BLaER1 treated with 17β-estradiol and CSF1 and Interleukin-3, amounts not matched to agents 10 nM and 100 nM (cell line): ENCODE measurements at regions not wholly inside any gene's neighbourhood (a gene's known extent, or its start where the extent isn't known, plus 50 kb on each side); places are given as distances from the start of the nearest gene placed in this dataset.

ENCODE experiments used
- H3K27ac ChIP-seq, 11 experiments: shearing (Covaris generic); formaldehyde crosslinking; 2 replicates each; pipeline ENCODE4 v1.8.1; 2022
- H3K27me3 ChIP-seq, 11 experiments: shearing (Covaris generic); formaldehyde crosslinking; 2 replicates each; pipeline ENCODE4 v1.8.1; 2022
- H3K36me3 ChIP-seq, 11 experiments: shearing (Covaris generic); formaldehyde crosslinking; 2 replicates each; pipeline ENCODE4 v1.8.1; 2022
- H3K4me1 ChIP-seq, 10 experiments: shearing (Covaris generic); formaldehyde crosslinking; 2 replicates each; pipeline ENCODE4 v1.8.1; 2022
- H3K4me2 ChIP-seq, 11 experiments: shearing (Covaris generic); formaldehyde crosslinking; 2 replicates each; pipeline ENCODE4 v1.8.1; 2022
- H3K4me3 ChIP-seq, 10 experiments: shearing (Covaris generic); formaldehyde crosslinking; 2 replicates each; pipeline ENCODE4 v1.8.1; 2022
- H3K9ac ChIP-seq, 11 experiments: shearing (Covaris generic); formaldehyde crosslinking; 2 replicates each; pipeline ENCODE4 v1.8.1; 2022
- H3K9me3 ChIP-seq, 11 experiments: shearing (Covaris generic); formaldehyde crosslinking; replicated peaks in 1 of 11; 2 replicates each; pipeline ENCODE4 v1.8.1; 2022
- H4K20me1 ChIP-seq, 11 experiments: shearing (Covaris generic); formaldehyde crosslinking; 2 replicates each; pipeline ENCODE4 v1.8.1; 2022
- Cebpa-rat ChIP-seq, 11 experiments: shearing (Covaris generic); IDR thresholded peaks; 2 replicates each; pipeline ENCODE4 v1.8.1; 2022

DNA sequence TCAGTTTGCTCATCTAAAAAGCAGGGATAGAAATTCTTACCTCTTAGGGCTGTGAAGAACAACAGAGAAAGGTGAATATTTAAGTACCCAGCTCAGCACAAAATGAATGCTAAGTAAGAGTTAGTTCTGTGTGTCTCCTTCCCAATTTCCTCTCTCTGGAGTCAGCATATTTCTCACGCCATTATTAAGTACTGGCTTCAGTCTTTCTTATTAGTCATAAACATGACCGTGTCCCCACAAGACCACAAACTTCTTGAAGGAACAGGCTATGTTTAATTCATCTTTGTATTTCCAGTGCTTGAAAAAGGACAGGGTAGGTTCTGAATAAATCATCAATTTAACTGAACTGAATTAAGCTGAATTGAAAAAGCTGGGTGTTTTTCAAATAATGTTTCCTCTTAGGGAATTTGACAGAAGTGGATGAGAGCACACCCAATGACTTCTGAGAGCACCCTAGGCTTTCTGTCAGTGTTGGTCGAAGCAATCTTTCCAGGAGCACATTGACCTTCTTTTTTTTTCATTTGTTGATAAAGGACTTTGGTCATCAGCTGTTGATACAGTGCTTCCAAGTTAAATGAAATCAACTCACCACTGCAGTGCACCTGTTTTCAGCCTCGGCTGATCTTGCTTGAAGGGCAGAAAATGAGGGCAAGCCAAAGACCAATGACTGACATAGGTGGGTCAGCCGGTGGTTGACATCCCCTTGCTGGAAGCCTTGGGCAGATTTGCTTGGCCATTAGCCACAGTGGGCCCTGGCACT is 324.6 kb downstream of the MFSD1 start:
- Histone ChIP-seq H3K4me1 (peaks cover 5 to 99% (median 60%) of the 10 kb centered on the region in 10 experiments; a peak in 17 of 20 replicates), H3K9ac (peak overlapping the region in 5 of 11 experiments; percentile 37 to 62 (median 55); a peak in 9 of 22 replicates), H3K36me3 (no peaks in the 10 kb centered on the region), H4K20me1 (no peaks in the 10 kb centered on the region), H3K27me3 (no peaks in the 10 kb centered on the region), H3K4me3 (no peak overlapping the region), H3K4me2 (peak overlapping the region in 8 of 11 experiments; percentile 5 to 90 (median 83); a peak in 14 of 22 replicates), H3K9me3 (no peaks in the 10 kb centered on the region), H3K27ac (peak overlapping the region in 9 of 11 experiments; percentile 10 to 93 (median 83); a peak in 17 of 22 replicates)
- no peak for TF ChIP-seq Cebpa-rat (IDR thresholded peaks at IDR 0.05)

DNA sequence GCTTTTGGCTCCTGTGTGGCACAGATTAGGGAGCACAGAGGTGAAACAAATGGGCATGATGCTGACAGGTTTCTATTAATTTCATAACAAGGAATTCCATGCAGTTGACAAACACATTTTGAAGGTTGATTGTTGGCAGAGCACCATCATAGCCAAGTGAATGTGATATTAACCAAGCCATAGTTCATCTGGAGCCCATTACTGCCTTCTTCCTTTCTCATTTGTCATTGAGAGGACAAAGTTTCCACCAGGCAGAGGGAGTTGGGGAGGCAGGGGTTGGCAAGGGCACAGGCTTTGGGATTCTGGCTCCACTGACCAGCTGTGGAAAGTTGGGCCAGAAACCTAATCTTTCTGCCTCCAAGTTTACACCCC is 325.2 kb downstream of the MFSD1 start:
- Histone ChIP-seq H3K27ac (peak overlapping the region in 9 of 11 experiments; percentile 10 to 93 (median 83); a peak in 17 of 22 replicates), H3K36me3 (no peaks in the 10 kb centered on the region), H3K9me3 (no peaks in the 10 kb centered on the region), H3K9ac (peak overlapping the region in 4 of 11 experiments; percentile 37 to 62 (median 58); a peak in 9 of 22 replicates), H3K4me3 (no peak overlapping the region), H4K20me1 (no peaks in the 10 kb centered on the region), H3K4me2 (peak overlapping the region in 7 of 11 experiments; percentile 37 to 90 (median 84); a peak in 13 of 22 replicates), H3K27me3 (no peaks in the 10 kb centered on the region), H3K4me1 (peaks cover 5 to 99% (median 62%) of the 10 kb centered on the region in 10 experiments; a peak in 17 of 20 replicates)
- no peak for TF ChIP-seq Cebpa-rat (IDR thresholded peaks at IDR 0.05)

DNA sequence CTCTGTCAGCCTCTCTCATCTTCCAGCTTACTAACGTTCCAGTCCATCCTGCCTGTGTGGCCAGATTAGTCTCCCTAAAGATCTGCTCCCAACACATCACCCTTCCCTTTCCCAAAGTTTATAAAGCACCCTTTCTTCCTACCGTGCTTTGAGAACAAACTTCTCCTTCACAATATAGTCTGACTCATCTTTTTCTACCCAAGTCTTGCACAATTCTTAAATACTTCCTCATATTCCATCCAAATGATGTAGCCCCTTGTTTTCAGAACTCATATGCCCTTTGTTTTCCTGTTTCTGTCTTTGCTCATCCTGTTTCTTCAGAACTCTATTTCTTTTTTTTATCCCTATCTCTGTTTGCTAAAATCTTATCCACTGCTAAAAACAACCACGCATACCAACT is 326.8 kb downstream of the MFSD1 start:
- Histone ChIP-seq H3K4me2 (peak overlapping the region in 10 of 11 experiments; percentile 45 to 90 (median 80); a peak in 20 of 22 replicates), H3K4me3 (peak overlapping the region in 3 of 10 experiments; percentile 3 to 26 (median 19); a peak in 1 of 20 replicates), H3K9ac (peak overlapping the region in 8 of 11 experiments; percentile 57 to 76 (median 67); a peak in 16 of 22 replicates), H4K20me1 (no peaks in the 10 kb centered on the region), H3K36me3 (no peaks in the 10 kb centered on the region), H3K27me3 (no peaks in the 10 kb centered on the region), H3K9me3 (no peaks in the 10 kb centered on the region), H3K4me1 (peaks cover 5 to 94% (median 62%) of the 10 kb centered on the region in 10 experiments; a peak in 17 of 20 replicates), H3K27ac (peak overlapping the region in 10 of 11 experiments; percentile 59 to 93 (median 85); a peak in 20 of 22 replicates)
- TF ChIP-seq Cebpa-rat (IDR thresholded peaks at IDR 0.05): peak; percentile 37 to 98 (median 88); a peak in 17 of 22 replicates

DNA sequence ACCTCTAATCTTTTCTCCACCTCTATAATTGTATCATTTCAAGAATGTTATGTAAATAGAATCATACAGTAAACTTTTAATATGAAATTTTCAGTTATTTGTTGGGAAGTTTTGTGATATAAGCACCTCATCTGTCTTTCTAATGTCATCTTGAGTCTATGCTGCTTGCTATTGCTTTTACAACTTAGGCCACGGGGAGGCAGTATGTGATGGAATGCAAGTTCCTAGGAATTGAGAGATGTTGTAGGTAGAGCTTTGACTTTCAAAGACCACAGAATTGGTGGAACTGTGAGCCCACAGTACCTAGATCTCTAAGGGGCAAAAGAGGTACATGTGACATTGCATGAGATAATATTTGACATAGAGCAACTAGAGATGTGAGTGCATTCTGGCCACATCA is 328.3 kb downstream of the MFSD1 start:
- Histone ChIP-seq H3K4me2 (peak overlapping the region in 7 of 11 experiments; percentile 54 to 90 (median 82); a peak in 13 of 22 replicates), H3K27me3 (no peaks in the 10 kb centered on the region), H3K9me3 (no peaks in the 10 kb centered on the region), H3K4me1 (peaks cover 5 to 79% (median 59%) of the 10 kb centered on the region in 10 experiments; a peak in 17 of 20 replicates), H3K9ac (0 out of 22 replicates have a peak overlapping the region, but pooled peaks of 2 of the 11 experiments have one; percentile 63 to 73), H4K20me1 (no peaks in the 10 kb centered on the region), H3K27ac (peak overlapping the region in 8 of 11 experiments; percentile 82 to 93 (median 87); a peak in 15 of 22 replicates), H3K4me3 (no peak overlapping the region), H3K36me3 (no peaks in the 10 kb centered on the region)
- no peak for TF ChIP-seq Cebpa-rat (IDR thresholded peaks at IDR 0.05)

DNA sequence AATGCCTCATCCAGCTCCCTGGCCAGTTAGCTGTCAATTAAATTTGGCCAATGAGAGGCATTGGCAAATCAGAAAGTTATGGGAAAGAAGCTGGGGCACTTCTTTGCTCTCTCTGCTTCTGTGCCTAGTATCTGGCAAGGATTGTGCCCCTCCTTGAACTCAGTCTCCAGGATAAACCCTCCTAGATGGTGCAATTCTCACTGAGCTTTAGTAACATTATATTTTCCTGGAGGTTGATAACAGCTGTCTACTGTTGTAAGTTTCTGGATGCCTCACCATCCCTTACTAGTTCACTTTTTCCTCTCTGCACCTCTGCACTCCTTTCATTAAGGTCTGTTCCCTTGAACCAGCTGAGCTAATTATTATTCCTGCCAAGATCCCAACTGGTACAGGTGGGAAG is 329.5 kb downstream of the MFSD1 start:
- H4K20me1 ChIP-seq: no peaks in the 10 kb centered on the region
- H3K4me3 ChIP-seq: no peak overlapping the region
- no peaks in the 10 kb centered on the region for H3K36me3 ChIP-seq
- H3K27me3 ChIP-seq: no peaks in the 10 kb centered on the region
- no peak for TF ChIP-seq Cebpa-rat (IDR thresholded peaks at IDR 0.05)
- peak overlapping the region in 6 of 11 experiments; percentile 10 to 93 (median 86); a peak in 6 of 22 replicates for H3K27ac ChIP-seq
- peak overlapping the region in 5 of 11 experiments; percentile 37 to 90 (median 84); a peak in 10 of 22 replicates for H3K4me2 ChIP-seq
- H3K4me1 ChIP-seq: peaks cover 5 to 66% (median 49%) of the 10 kb centered on the region in 10 experiments; a peak in 17 of 20 replicates
- no peak overlapping the region for H3K9ac ChIP-seq
- no peaks in the 10 kb centered on the region for H3K9me3 ChIP-seq

DNA sequence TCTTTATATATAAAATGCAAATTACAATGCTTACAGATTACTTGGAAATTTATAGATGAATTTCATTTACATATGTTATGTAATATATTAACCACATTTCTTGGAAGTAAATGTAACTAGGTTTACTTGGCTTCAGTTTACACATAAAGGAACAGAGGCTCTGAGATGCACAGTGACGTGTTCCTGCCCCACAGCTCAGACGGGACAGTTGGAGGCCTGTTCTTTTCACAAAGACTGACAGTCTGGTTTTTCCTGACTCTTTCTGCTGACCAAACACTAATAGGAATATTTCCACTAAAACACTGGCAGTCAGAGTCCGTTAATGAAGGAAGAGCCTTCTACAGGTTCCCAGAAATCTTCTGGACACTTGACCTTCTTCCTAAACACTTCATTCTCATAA is 336.1 kb downstream of the MFSD1 start:
- H4K20me1 ChIP-seq: no peaks in the 10 kb centered on the region
- H3K4me2 ChIP-seq: no peak overlapping the region
- H3K4me3 ChIP-seq: no peak overlapping the region
- H3K9ac ChIP-seq: no peak overlapping the region
- no peaks in the 10 kb centered on the region for H3K9me3 ChIP-seq
- H3K4me1 ChIP-seq: peaks cover 0 to 1% (median 0%) of the 10 kb centered on the region in 10 experiments; a peak in 2 of 20 replicates
- H3K27ac ChIP-seq: no peak overlapping the region
- no peak for TF ChIP-seq Cebpa-rat (IDR thresholded peaks at IDR 0.05)
- H3K36me3 ChIP-seq: no peaks in the 10 kb centered on the region
- H3K27me3 ChIP-seq: no peaks in the 10 kb centered on the region

DNA sequence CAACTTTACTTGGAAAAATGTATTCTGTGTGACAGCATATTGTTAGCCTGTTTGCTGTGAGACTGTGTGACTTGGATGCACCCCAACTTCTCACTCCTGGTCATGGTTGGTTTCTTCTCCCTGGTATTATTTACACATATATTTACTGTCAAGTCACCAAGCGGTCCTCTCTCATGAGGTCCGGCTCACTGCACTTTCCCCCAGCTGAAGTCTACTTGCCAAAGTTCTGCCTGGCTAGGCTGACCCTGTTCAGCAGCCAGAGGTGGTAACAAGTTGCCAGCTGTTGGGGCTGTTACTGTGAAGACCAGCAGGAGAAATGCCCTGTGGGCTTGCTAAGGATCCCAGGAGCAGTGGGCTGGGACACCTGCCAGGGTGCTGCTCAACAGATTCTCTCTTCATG is 337.5 kb downstream of the MFSD1 start:
- TF ChIP-seq Cebpa-rat (IDR thresholded peaks at IDR 0.05): no peak
- Histone ChIP-seq H3K27ac (no peak overlapping the region), H3K27me3 (no peaks in the 10 kb centered on the region), H3K4me2 (no peak overlapping the region), H3K9ac (no peak overlapping the region), H3K4me1 (no peaks in the 10 kb centered on the region), H4K20me1 (no peaks in the 10 kb centered on the region), H3K9me3 (no peaks in the 10 kb centered on the region), H3K36me3 (no peaks in the 10 kb centered on the region), H3K4me3 (no peak overlapping the region)

DNA sequence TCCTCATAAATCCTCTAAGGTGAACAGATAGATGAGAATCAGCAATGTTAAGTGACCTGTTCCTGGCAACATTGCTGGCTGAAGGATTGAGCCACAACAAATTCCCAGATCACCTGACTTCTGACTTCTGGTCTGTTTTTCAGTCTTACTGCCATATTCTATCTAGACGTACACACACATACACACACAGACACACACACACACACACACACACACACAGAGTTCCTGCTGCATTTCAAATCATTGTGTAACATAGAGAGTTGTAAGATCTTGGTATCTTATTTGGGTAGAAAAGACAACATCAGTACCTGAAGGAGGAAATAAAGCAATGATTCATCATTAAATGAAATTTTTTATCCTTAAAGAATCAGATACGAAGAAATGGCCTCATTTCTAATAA is 342.6 kb downstream of the MFSD1 start:
- Histone ChIP-seq H3K36me3 (no peaks in the 10 kb centered on the region), H3K9ac (no peak overlapping the region), H3K4me3 (no peak overlapping the region), H3K9me3 (no peaks in the 10 kb centered on the region), H3K4me2 (no peak overlapping the region), H3K4me1 (0 out of 20 replicates have a peak, but pooled peaks cover 0 to 7% (median 0%) of the 10 kb centered on the region in 10 experiments), H4K20me1 (no peaks in the 10 kb centered on the region), H3K27ac (no peak overlapping the region), H3K27me3 (no peaks in the 10 kb centered on the region)
- TF ChIP-seq Cebpa-rat (IDR thresholded peaks at IDR 0.05): no peak

DNA sequence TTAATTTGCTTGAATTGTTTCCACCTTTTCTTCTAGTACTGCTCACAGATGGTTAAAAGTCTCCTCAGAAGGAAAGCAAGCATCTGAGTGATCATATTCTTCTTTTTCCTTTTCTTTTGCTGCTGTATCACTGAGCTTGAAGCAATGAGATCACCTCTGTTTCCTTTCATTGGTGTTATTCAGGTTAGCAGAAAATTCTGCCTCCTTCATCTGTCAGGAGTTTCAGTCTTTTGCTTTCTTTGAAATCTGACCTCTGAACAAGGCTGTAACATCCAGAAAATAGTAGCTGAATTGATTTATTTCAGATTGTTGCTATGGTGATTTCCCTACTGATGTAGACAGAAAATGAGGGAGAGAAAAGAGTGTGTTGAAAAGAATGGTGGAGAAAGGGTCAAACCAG is 343.0 kb downstream of the MFSD1 start:
- no peaks in the 10 kb centered on the region for H4K20me1 ChIP-seq
- no peak for TF ChIP-seq Cebpa-rat (IDR thresholded peaks at IDR 0.05)
- H3K4me1 ChIP-seq: 0 out of 20 replicates have a peak, but pooled peaks cover 0 to 7% (median 0%) of the 10 kb centered on the region in 10 experiments
- H3K4me3 ChIP-seq: no peak overlapping the region
- no peak overlapping the region for H3K9ac ChIP-seq
- no peak overlapping the region for H3K4me2 ChIP-seq
- no peaks in the 10 kb centered on the region for H3K27me3 ChIP-seq
- H3K27ac ChIP-seq: no peak overlapping the region
- no peaks in the 10 kb centered on the region for H3K36me3 ChIP-seq
- H3K9me3 ChIP-seq: no peaks in the 10 kb centered on the region
